ENCODE measurements at regions not wholly inside any gene's neighbourhood (a gene's known extent, or its start where the extent isn't known, plus 50 kb on each side); places are given as distances from the start of the nearest gene placed in this dataset.

DNA sequence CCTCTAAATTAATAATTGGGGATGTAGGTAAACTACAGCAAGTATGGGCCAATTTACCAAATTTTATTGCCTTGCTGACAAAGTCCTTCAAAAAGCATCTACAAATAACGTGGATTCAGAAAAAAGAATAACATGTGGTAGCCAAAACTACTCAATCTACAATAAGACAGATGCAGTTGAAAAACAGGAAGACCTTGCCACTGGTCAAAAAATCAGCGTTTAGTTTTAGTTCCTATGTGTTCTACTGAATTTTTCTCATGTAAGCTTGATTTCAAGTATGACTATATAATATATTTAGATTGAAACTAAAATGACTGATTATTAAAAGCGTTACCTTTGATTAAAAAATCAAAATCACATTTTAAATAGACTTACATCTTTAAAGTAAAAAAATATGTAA is 1317.6 kb downstream of the PCDH9 start:
- DNase-seq (ENCODE audit: low spot score) (no peak), ATAC-seq (no peak)
- H3K4me1 Mint-ChIP-seq (ENCODE audit: low read depth in 2 of 2): no peaks in the 10 kb centered on the region
- H3K4me3 Mint-ChIP-seq: no peak overlapping the region
- H3K27me3 Mint-ChIP-seq: no peaks in the 10 kb centered on the region
- peaks cover 8% of the 10 kb centered on the region for H3K9me3 Mint-ChIP-seq
- no peak overlapping the region for H3K27ac Mint-ChIP-seq
- H3K36me3 Mint-ChIP-seq: peaks cover 11% of the 10 kb centered on the region

DNA sequence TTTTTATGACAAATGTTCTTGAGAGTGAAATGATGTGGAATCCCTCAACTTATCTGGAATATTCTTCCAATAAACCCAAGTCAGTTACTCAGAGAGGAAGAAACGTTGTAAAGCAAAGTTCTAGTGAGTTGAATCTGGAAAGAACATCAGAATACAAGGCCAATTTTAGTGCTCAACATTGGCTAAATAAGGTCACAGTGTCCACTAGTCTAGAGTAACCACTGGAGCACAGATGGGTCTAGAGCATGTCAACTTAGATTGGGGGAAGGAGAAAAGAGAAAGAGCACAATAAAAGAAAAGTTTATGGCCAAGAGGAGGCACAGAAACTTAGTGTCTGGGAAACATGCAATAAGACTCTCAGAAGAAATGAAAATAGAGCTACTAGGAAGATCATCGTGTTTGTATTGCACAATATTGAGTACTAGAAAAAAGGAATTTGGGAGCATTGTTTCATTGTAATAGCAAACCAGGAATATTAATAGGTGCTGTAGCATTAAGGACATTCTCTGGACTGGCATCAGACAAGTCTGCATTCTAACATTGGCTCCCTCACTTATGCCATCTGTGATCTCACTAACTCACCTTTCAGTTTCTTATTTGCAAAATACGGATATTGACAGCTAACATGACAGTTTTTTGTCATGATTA is 1318.5 kb downstream of the PCDH9 start:
- Mint-ChIP-seq H3K9me3 (peaks cover 12% of the 10 kb centered on the region), H3K27me3 (no peaks in the 10 kb centered on the region), H3K27ac (no peak overlapping the region), H3K4me3 (no peak overlapping the region), H3K36me3 (peaks cover 11% of the 10 kb centered on the region), H3K4me1 (ENCODE audit: low read depth in 2 of 2) (no peaks in the 10 kb centered on the region)
- DNase-seq (ENCODE audit: low spot score) (no peak), ATAC-seq (no peak)

DNA sequence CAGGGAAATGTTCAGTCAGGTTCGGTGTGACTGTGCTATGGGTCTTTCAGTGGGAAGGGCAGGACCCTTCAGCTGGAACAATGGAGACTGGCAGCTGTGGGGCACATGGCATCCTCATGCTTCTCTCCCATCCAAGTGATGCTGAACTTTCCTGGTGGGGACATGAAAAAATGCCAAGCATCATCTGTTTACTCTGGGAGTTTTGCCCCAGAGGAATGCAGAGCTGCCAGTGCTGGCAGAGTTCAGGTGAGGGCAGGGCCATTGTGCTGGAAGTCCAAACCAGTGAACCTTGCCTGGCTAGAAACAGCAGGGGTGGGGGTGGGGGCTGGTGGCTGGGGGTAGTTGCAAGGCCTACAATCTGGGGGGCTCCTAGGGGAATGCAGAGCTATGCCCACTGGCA is 1320.6 kb downstream of the PCDH9 start:
- no peaks in the 10 kb centered on the region for H3K27me3 Mint-ChIP-seq
- H3K9me3 Mint-ChIP-seq: peaks cover 12% of the 10 kb centered on the region
- H3K4me3 Mint-ChIP-seq: no peak overlapping the region
- ATAC-seq (no peak), DNase-seq (ENCODE audit: low spot score) (no peak)
- peaks cover 11% of the 10 kb centered on the region for H3K36me3 Mint-ChIP-seq
- H3K4me1 Mint-ChIP-seq (ENCODE audit: low read depth in 2 of 2): no peaks in the 10 kb centered on the region
- H3K27ac Mint-ChIP-seq: no peak overlapping the region

DNA sequence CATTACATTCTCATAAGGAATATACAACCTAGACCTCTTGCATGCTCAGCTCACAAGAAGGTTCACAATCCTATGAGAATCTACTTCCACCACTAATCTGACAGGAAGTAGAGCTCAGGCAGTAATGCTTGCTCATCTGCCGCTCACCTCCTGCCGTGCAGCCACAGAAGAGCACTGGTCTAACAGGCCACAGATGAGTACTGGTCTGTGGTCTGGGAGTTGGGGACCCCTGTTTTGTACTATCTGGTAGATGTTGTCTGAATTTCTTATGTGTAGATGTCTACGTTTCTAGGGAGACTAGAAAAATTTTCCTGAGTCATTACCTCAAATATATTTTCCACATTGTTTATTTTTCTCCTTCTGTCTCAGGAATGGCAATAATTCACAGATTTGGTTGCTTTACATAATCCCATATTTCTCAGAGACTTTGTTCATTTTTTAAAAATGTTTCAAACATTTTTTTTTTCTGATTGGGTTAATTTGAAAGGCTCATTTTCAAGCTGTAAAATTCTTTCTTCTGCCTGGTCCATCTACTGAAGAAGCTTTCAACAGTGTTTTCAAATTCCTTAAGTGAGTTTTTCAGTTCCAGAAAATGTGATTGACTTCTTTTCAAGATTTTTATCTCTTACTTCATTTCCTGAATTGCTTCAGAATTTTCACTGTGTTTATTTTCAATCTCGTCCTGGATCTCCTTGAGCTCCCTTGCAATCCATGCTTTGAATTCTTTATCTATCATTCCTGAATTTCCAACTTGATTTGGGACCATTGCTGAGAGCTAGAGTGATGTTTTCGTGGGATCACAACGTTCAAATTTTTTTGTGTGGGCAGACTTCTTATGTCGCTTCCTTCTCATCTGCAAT is 1322.2 kb downstream of the PCDH9 start:
- ATAC-seq (no peak), DNase-seq (ENCODE audit: low spot score) (no peak)
- Mint-ChIP-seq H3K4me1 (ENCODE audit: low read depth in 2 of 2) (no peaks in the 10 kb centered on the region), H3K27me3 (no peaks in the 10 kb centered on the region), H3K36me3 (peaks cover 11% of the 10 kb centered on the region), H3K27ac (no peak overlapping the region), H3K4me3 (no peak overlapping the region), H3K9me3 (peaks cover 12% of the 10 kb centered on the region)

DNA sequence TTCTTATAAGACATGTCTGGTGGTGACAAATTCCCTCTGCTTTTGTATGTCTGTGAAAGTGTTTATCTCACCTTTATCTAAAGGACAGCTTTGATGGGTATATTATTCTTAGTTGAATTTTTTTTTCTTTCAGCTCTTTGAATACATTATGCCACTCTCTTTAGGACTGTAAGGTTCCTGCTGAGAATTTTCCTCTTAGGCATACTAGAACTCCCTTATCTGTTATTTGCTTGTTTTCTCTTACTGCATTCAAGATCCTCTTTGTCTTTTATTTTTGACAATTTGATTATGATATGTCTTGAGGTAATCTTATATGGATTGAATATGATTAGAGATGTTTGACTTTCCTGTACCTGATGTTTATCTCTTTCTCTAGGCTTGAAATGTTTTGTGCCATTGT is 1328.4 kb downstream of the PCDH9 start:
- no peak for DNase-seq (ENCODE audit: low spot score)
- no peaks in the 10 kb centered on the region for H3K36me3 Mint-ChIP-seq

DNA sequence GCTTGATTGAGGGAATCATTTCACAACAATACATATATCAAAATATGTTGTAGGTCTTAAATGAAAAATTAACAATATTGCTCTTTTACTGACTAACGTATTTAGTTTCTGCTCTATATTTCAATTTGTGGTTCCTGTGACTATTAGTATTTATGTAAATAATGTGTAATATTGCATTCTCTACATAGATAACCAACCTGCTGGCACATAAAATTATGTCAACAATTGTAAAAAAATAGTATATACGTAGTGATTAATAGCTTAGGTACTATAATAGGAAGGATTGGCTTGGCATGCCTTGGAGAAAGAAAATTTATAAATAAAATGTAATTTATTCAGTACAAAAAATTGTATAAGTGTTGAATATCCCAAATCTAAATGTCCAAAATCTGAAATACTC is 1336.1 kb downstream of the PCDH9 start:
- H3K27ac Mint-ChIP-seq: no peak overlapping the region
- no peaks in the 10 kb centered on the region for H3K4me1 Mint-ChIP-seq (ENCODE audit: low read depth in 2 of 2)
- H3K27me3 Mint-ChIP-seq: no peaks in the 10 kb centered on the region
- H3K36me3 Mint-ChIP-seq: no peaks in the 10 kb centered on the region
- ATAC-seq (no peak), DNase-seq (ENCODE audit: low spot score) (no peak)
- H3K4me3 Mint-ChIP-seq: no peak overlapping the region
- peaks cover under 1% of the 10 kb centered on the region for H3K9me3 Mint-ChIP-seq

More for the DNA sequence above, 1328.4 kb downstream of the PCDH9 start:
- no peak for ATAC-seq
- H3K9me3 Mint-ChIP-seq: peaks cover 8% of the 10 kb centered on the region
- no peaks in the 10 kb centered on the region for H3K4me1 Mint-ChIP-seq (ENCODE audit: low read depth in 2 of 2)
- no peak overlapping the region for H3K4me3 Mint-ChIP-seq
- H3K27me3 Mint-ChIP-seq: no peaks in the 10 kb centered on the region
- H3K27ac Mint-ChIP-seq: no peak overlapping the region

DNA sequence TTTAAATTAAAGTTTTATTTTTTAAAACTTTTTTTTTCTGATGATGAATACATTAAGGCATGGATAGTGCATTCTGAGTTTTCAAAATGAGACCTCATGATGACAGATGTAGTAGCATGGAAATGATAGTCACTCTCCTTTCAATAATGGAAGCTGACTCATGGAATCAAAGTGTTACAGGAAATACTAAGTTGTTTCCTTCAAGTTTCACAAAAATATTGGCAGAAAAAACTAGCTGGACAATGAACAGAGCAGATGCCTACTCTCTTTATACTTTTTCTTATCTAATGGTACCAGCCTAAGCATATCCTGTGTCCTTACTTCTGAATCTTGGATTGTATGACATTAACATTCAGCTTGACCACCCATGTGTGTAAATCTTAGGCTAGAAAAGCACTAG is 1337.3 kb downstream of the PCDH9 start:
- Mint-ChIP-seq H3K27ac (no peak overlapping the region), H3K4me3 (no peak overlapping the region), H3K36me3 (no peaks in the 10 kb centered on the region), H3K27me3 (no peaks in the 10 kb centered on the region), H3K9me3 (peaks cover 3% of the 10 kb centered on the region), H3K4me1 (ENCODE audit: low read depth in 2 of 2) (no peaks in the 10 kb centered on the region)
- ATAC-seq (no peak), DNase-seq (ENCODE audit: low spot score) (no peak)

DNA sequence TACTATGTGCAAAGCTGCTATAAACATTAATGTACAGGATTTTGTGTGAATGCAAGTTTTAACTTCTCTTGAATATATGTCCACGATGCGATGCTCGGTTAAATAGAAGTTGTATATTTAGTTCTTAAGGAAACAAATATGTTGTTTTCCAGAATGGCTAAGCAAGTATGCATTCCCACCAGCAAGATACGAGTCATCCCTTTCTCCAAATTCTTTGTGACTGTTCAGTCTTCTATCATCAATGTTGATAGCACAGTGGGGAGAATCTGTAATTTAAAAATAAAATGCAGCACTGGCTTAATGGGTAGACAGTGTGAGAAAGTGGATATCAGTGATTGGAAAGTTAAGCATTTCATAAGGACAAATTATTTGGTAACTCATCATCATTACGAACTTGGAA is 1340.8 kb downstream of the PCDH9 start:
- Mint-ChIP-seq H3K36me3 (no peaks in the 10 kb centered on the region), H3K9me3 (peaks cover 3% of the 10 kb centered on the region), H3K27me3 (no peaks in the 10 kb centered on the region), H3K27ac (no peak overlapping the region), H3K4me3 (no peak overlapping the region), H3K4me1 (ENCODE audit: low read depth in 2 of 2) (no peaks in the 10 kb centered on the region)
- ATAC-seq (no peak), DNase-seq (ENCODE audit: low spot score) (no peak)

DNA sequence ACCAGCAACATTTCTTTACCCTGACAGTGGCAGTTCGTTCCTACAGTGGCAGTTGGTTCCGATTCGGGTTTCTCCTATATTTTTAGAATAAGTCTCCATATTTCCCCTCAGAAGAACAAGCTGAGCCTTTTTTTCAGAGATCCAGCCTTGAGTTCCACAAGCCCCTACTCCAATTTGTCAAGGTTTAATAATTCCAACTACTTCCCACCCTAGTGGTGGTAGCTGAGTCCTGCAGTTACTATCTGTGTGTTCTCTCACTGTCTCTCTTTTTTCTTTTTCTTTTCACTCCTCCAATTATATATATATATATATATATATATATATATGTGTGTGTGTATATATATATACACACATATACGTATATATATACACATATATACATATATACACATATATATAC is 1347.3 kb downstream of the PCDH9 start:
- DNase-seq (ENCODE audit: low spot score) (no peak), ATAC-seq (no peak)
- Mint-ChIP-seq H3K4me3 (no peak overlapping the region), H3K36me3 (no peaks in the 10 kb centered on the region), H3K4me1 (ENCODE audit: low read depth in 2 of 2) (no peaks in the 10 kb centered on the region), H3K27me3 (no peaks in the 10 kb centered on the region), H3K9me3 (peaks cover 7% of the 10 kb centered on the region), H3K27ac (no peak overlapping the region)

DNA sequence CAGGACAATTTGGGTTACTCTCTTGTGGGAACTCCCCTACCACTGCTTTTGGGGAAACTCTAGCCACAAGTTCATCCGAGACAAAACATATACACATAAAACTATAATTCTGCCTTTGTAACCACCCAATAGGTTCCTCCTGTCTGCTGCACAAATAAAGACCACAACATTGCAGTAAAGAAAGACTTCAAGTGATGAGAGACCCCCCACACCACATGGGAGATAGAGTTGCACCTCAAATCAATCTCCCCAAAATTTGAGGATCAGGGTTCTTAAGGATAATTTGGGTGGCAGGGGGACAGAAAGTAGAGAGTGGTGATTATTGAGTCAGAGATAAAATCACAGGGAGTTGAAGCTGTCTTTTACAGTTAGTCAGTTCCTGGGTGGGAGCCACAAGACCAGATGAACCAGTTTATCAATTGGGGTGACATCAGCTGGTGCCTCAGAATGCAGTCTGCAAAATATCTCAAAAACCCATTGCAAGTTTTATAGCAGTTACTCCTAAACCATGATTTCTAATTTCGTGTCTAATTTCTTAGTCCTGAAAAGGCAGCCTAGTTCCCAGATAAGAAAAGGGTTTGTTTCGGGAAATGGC is 1348.5 kb downstream of the PCDH9 start:
- DNase-seq (ENCODE audit: low spot score): no peak
- Mint-ChIP-seq H3K36me3 (peaks cover 4% of the 10 kb centered on the region), H3K9me3 (peaks cover 10% of the 10 kb centered on the region), H3K4me3 (peak overlapping the region; percentile 10), H3K27ac (no peak overlapping the region), H3K4me1 (ENCODE audit: low read depth in 2 of 2) (no peaks in the 10 kb centered on the region), H3K27me3 (no peaks in the 10 kb centered on the region)
- ATAC-seq: no peak

DNA sequence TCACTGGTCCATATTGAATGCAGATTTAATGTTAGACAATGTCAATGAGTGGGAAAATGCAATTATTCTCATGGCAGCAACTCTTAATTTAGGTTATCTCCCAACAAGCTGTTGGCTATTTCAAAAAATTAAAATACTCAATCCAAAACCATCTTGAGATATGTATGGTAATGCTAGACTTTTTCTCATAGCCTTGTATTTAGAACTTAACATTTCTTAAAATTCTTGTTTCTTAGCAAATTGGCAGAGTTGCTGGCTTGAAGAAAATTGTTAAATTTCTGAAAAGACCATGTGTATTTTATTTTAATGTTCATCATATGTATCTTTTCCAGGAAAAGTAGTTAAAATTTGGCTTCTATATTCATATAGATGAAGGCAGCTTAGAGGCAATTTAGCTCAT is 1355.1 kb downstream of the PCDH9 start:
- H3K4me1 Mint-ChIP-seq (ENCODE audit: low read depth in 2 of 2): no peaks in the 10 kb centered on the region
- ATAC-seq: no peak
- peaks cover 10% of the 10 kb centered on the region for H3K9me3 Mint-ChIP-seq
- H3K27me3 Mint-ChIP-seq: no peaks in the 10 kb centered on the region
- DNase-seq (ENCODE audit: low spot score): no peak
- no peak overlapping the region for H3K27ac Mint-ChIP-seq
- H3K4me3 Mint-ChIP-seq: no peak overlapping the region
- peaks cover 4% of the 10 kb centered on the region for H3K36me3 Mint-ChIP-seq

DNA sequence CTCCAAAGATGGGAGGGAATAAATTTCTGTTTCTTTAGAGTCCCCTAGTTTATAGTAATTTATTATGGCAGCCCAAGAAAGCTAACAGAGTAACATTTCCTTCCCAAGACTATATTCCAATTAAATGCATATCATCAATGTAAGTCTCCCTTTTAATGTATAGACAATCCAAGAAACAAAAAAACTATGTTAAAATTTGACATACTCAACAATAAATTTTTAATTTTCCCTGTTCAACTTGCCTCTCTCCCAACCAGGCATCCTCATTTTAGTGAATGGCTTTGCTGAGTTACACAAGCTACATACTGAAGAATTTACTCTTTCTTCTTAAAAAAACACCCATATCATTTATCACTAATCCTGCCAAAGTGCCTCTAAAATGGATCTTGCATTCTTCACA is 1357.7 kb downstream of the PCDH9 start:
- no peaks in the 10 kb centered on the region for H3K4me1 Mint-ChIP-seq (ENCODE audit: low read depth in 2 of 2)
- H3K27ac Mint-ChIP-seq: no peak overlapping the region
- DNase-seq (ENCODE audit: low spot score) (no peak), ATAC-seq (no peak)
- H3K9me3 Mint-ChIP-seq: peaks cover 6% of the 10 kb centered on the region
- peaks cover under 1% of the 10 kb centered on the region for H3K36me3 Mint-ChIP-seq
- no peaks in the 10 kb centered on the region for H3K27me3 Mint-ChIP-seq
- no peak overlapping the region for H3K4me3 Mint-ChIP-seq

DNA sequence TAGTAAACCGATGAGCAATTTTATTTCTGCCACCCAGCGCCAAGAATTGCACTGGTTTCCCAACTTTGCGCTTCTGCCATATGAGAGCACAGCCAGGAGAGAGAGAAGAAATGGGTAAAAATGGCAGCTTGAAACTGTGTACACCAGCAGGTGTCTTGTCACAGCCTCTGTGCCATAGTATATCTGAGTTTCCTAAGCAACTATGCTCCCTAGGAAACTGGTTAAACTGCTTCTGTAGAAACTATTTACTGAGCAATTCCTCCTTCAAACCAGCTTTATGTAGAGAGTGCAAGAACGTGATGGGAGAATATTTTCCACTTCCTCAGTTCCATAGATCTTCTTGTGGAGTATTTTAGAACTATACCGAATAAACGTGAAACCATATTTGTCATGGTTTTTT is 1361.3 kb downstream of the PCDH9 start:
- peaks cover 3% of the 10 kb centered on the region for H3K9me3 Mint-ChIP-seq

DNA sequence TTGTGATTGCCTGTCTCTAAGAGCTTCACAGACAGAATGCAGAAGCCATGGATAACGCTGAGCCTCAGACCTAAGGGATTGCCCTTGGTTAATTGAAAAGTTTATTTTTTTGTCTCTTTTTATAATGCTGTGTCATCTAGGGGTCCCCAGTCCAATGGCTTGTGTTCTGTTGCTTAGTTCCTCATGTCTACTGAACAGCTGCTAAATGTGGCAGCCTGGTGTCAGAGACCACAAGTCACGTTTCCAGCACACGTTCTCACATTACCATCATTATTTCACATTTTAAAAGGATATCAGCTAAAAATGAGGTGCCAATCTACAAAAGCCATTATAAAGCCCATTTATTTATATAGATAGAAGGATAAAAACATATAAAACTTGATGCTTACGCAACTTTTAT is 1362.0 kb downstream of the PCDH9 start:
- H3K4me1 Mint-ChIP-seq (ENCODE audit: low read depth in 2 of 2): no peaks in the 10 kb centered on the region
- DNase-seq (ENCODE audit: low spot score) (no peak), ATAC-seq (no peak)
- H3K9me3 Mint-ChIP-seq: peaks cover 3% of the 10 kb centered on the region
- no peak overlapping the region for H3K27ac Mint-ChIP-seq
- H3K27me3 Mint-ChIP-seq: no peaks in the 10 kb centered on the region
- no peak overlapping the region for H3K4me3 Mint-ChIP-seq
- no peaks in the 10 kb centered on the region for H3K36me3 Mint-ChIP-seq

More for the DNA sequence above, 1361.3 kb downstream of the PCDH9 start:
- H3K4me1 Mint-ChIP-seq (ENCODE audit: low read depth in 2 of 2): no peaks in the 10 kb centered on the region
- DNase-seq (ENCODE audit: low spot score) (no peak), ATAC-seq (no peak)
- H3K27me3 Mint-ChIP-seq: no peaks in the 10 kb centered on the region
- H3K27ac Mint-ChIP-seq: no peak overlapping the region
- no peak overlapping the region for H3K4me3 Mint-ChIP-seq
- H3K36me3 Mint-ChIP-seq: no peaks in the 10 kb centered on the region

Data from natural killer cell treated with Interleukin-12 subunit alpha and Interleukin-12 subunit beta and Interleukin-15 and Interleukin-18, amount 100 ng/mL, for 72 hours (primary cell).